Astrocyte (in vitro differentiated cells and primary cell): ENCODE measurements at regions not wholly inside any gene's neighbourhood (a gene's known extent, or its start where the extent isn't known, plus 50 kb on each side); places are given as distances from the start of the nearest gene placed in this dataset.

ENCODE experiments used
- DNase-seq: peaks from one replicate; pipeline ENCODE4 v3.0.0-alpha.2; 2010; ENCODE audit warnings: low read depth
- FAIRE-seq: peaks from 2 replicates; lab custom pipeline; 2011; peaks lifted over from hg19 to GRCh38; lab: Jason Lieb, UNC
- H2AFZ ChIP-seq: 2 replicates; pipeline ENCODE4 v1.6.0; 2012; ENCODE audit warnings: low read depth, low read length, inconsistent platforms
- H3K27ac ChIP-seq: 2 replicates; pipeline ENCODE4 v1.5.1; 2011; ENCODE audit warnings: low read depth, low read length, inconsistent platforms
- H3K27me3 ChIP-seq: 2 replicates; pipeline ENCODE4 v1.6.0; 2011; ENCODE audit warnings: low read length, inconsistent platforms; ENCODE audit not compliant: insufficient read depth
- H3K36me3 ChIP-seq: 2 replicates; pipeline ENCODE4 v1.5.1; 2011; ENCODE audit warnings: low read length, inconsistent platforms; ENCODE audit not compliant: insufficient read depth
- H3K4me1 ChIP-seq: 2 replicates; pipeline ENCODE4 v1.5.1; 2011; ENCODE audit warnings: low read length, inconsistent platforms; ENCODE audit not compliant: insufficient read depth
- H3K4me2 ChIP-seq: 2 replicates; pipeline ENCODE4 v1.6.0; 2012; ENCODE audit warnings: low read length, inconsistent platforms
- H3K4me3 ChIP-seq: 2 replicates; pipeline ENCODE4 v1.5.1; 2011; ENCODE audit warnings: low read depth, mild to moderate bottlenecking, low read length, inconsistent platforms; ENCODE audit not compliant: insufficient read depth
- H3K79me2 ChIP-seq: 2 replicates; pipeline ENCODE4 v1.6.0; 2012; ENCODE audit warnings: mild to moderate bottlenecking, low read length, inconsistent platforms; ENCODE audit not compliant: insufficient read depth
- H3K9ac ChIP-seq: 2 replicates; pipeline ENCODE4 v1.6.0; 2012; ENCODE audit warnings: mild to moderate bottlenecking, low read length, inconsistent platforms
- H3K9me3 ChIP-seq: 2 replicates; pipeline ENCODE4 v1.5.1; 2012; ENCODE audit warnings: low read depth, mild to moderate bottlenecking, low read length, inconsistent platforms; ENCODE audit not compliant: insufficient read depth
- H4K20me1 ChIP-seq: 2 replicates; pipeline ENCODE4 v1.6.0; 2012; ENCODE audit warnings: low read length, inconsistent platforms; ENCODE audit not compliant: insufficient read depth
- H3K27ac Mint-ChIP-seq: one replicate; pipeline ENCODE4 v1.8.0; 2021; ENCODE audit warnings: mild to moderate bottlenecking, mixed read lengths; ENCODE audit not compliant: unreplicated experiment
- H3K27me3 Mint-ChIP-seq: one replicate; pipeline ENCODE4 v1.8.0; 2021; ENCODE audit warnings: low read depth, mixed read lengths; ENCODE audit not compliant: unreplicated experiment
- H3K36me3 Mint-ChIP-seq: one replicate; pipeline ENCODE4 v1.8.0; 2021; ENCODE audit warnings: low read depth, mixed read lengths; ENCODE audit not compliant: unreplicated experiment
- H3K4me1 Mint-ChIP-seq: one replicate; pipeline ENCODE4 v1.8.0; 2021; ENCODE audit warnings: low read depth, mixed read lengths; ENCODE audit not compliant: unreplicated experiment
- H3K4me3 Mint-ChIP-seq: one replicate; pipeline ENCODE4 v1.8.0; 2021; ENCODE audit warnings: mild to moderate bottlenecking, moderate library complexity, mixed read lengths; ENCODE audit not compliant: unreplicated experiment
- H3K9me3 Mint-ChIP-seq: one replicate; pipeline ENCODE4 v1.8.0; 2021; ENCODE audit warnings: mild to moderate bottlenecking, mixed read lengths; ENCODE audit not compliant: unreplicated experiment
- EZH2 ChIP-seq: IDR thresholded peaks from 2 replicates; pipeline ENCODE4 v1.6.1; 2012; ENCODE audit warnings: mild to moderate bottlenecking, low read length, inconsistent platforms; ENCODE audit not compliant: insufficient read depth
- TF ChIP-seq, protein P1 (sequence below): IDR thresholded peaks from 2 replicates; pipeline ENCODE4 v1.5.1; 2011; ENCODE audit warnings: low read depth, mild to moderate bottlenecking, inconsistent platforms, low read length, moderate library complexity; ENCODE audit not compliant: insufficient read depth

DNA sequence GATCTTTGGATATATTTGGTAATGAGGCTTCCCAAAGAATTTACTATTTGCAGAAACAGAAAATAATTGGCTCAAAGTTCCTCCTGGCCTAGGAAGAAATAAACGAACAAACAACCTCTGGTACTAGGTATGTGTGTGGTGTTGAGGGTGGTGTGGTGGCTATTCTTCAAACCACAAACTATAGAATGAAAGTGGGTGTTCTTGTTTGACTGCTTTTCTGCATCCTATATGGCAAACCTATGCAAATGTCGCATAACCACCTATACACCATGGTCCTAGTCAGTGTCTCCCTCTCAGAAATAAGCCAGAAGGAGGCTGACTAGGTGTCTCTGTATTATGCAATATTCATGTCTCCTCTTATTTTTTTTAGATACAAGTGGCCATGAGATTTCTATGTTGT lies 106.6 kb upstream of the PCDH18 start:
- H3K27me3 Mint-ChIP-seq = no peaks in the 10 kb centered on the region
- Histone ChIP-seq H3K27ac (no peak overlapping the region), H3K4me1 (no peaks in the 10 kb centered on the region), H3K4me3 (no peak overlapping the region), H3K4me2 (no peak overlapping the region), H4K20me1 (no peaks in the 10 kb centered on the region), H3K27me3 (no peaks in the 10 kb centered on the region), H3K9me3 (no peaks in the 10 kb centered on the region), H2AFZ (no peak overlapping the region), H3K79me2 (no peaks in the 10 kb centered on the region), H3K36me3 (no peaks in the 10 kb centered on the region), H3K9ac (no peak overlapping the region)
- DNase-seq = no peak
- no peak for TF ChIP-seq EZH2
- TF ChIP-seq, protein P1, sequence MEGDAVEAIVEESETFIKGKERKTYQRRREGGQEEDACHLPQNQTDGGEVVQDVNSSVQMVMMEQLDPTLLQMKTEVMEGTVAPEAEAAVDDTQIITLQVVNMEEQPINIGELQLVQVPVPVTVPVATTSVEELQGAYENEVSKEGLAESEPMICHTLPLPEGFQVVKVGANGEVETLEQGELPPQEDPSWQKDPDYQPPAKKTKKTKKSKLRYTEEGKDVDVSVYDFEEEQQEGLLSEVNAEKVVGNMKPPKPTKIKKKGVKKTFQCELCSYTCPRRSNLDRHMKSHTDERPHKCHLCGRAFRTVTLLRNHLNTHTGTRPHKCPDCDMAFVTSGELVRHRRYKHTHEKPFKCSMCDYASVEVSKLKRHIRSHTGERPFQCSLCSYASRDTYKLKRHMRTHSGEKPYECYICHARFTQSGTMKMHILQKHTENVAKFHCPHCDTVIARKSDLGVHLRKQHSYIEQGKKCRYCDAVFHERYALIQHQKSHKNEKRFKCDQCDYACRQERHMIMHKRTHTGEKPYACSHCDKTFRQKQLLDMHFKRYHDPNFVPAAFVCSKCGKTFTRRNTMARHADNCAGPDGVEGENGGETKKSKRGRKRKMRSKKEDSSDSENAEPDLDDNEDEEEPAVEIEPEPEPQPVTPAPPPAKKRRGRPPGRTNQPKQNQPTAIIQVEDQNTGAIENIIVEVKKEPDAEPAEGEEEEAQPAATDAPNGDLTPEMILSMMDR = no peak
- no peak for FAIRE-seq
- H3K9me3 Mint-ChIP-seq = no peaks in the 10 kb centered on the region
- no peak overlapping the region for H3K4me3 Mint-ChIP-seq
- H3K36me3 Mint-ChIP-seq = no peaks in the 10 kb centered on the region
- H3K27ac Mint-ChIP-seq = no peak overlapping the region
- no peaks in the 10 kb centered on the region for H3K4me1 Mint-ChIP-seq

DNA sequence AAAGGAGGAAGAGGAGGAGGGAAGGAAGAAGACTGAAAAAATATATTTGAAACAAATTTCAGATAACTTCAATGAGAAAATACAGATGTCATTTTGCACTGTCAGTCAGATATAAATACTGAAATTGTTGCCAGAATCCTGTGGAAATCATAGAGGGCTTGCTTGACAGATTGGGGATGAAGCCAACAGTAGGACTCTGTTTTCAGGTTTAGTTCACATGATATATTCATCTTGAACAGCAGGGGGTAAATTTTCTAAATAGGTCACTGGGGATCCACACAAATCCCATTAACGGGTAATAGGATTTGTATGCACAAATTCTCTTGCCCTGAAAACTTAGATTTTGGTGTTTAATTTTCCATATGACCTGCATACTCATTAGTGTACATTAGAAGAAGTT lies 103.3 kb upstream of the PCDH18 start:
- no peak for TF ChIP-seq EZH2
- TF ChIP-seq, protein P1 = no peak
- Histone ChIP-seq H3K9ac (no peak overlapping the region), H3K36me3 (no peaks in the 10 kb centered on the region), H3K4me3 (no peak overlapping the region), H3K4me1 (no peaks in the 10 kb centered on the region), H3K9me3 (no peaks in the 10 kb centered on the region), H3K27me3 (no peaks in the 10 kb centered on the region), H2AFZ (no peak overlapping the region), H3K79me2 (no peaks in the 10 kb centered on the region), H3K27ac (no peak overlapping the region), H4K20me1 (no peaks in the 10 kb centered on the region), H3K4me2 (no peak overlapping the region)
- FAIRE-seq (peak; percentile 23), DNase-seq (no peak)
- H3K4me3 Mint-ChIP-seq = no peak overlapping the region
- no peak overlapping the region for H3K27ac Mint-ChIP-seq
- H3K36me3 Mint-ChIP-seq = no peaks in the 10 kb centered on the region
- no peaks in the 10 kb centered on the region for H3K27me3 Mint-ChIP-seq
- no peaks in the 10 kb centered on the region for H3K4me1 Mint-ChIP-seq
- H3K9me3 Mint-ChIP-seq = no peaks in the 10 kb centered on the region

DNA sequence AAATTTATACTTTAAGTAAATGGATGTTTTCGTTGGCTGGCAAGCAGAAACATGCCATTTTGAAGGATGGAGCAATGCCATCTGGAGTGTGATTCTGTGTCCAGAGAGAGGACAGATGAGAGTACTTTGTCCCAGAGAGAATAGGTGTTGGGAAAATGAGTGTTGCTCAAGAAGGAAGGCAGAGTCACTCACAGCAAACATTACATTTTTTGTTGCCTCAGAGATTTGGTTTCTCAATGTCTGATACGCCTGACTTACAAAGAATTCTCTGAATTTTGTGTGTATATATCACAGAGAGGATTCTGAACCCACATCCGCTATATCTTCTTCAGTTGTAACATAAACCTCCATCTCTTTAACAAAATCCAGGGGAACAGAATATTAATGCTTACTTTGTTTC lies 102.8 kb upstream of the PCDH18 start:
- Histone ChIP-seq H3K4me3 (no peak overlapping the region), H3K4me2 (no peak overlapping the region), H3K27me3 (no peaks in the 10 kb centered on the region), H3K27ac (no peak overlapping the region), H3K9me3 (no peaks in the 10 kb centered on the region), H3K4me1 (no peaks in the 10 kb centered on the region), H2AFZ (no peak overlapping the region), H4K20me1 (no peaks in the 10 kb centered on the region), H3K9ac (no peak overlapping the region), H3K79me2 (no peaks in the 10 kb centered on the region), H3K36me3 (no peaks in the 10 kb centered on the region)
- no peaks in the 10 kb centered on the region for H3K27me3 Mint-ChIP-seq
- TF ChIP-seq EZH2 = no peak
- TF ChIP-seq, protein P1 = no peak
- DNase-seq = no peak
- FAIRE-seq = no peak
- no peaks in the 10 kb centered on the region for H3K4me1 Mint-ChIP-seq
- H3K36me3 Mint-ChIP-seq = no peaks in the 10 kb centered on the region
- H3K9me3 Mint-ChIP-seq = no peaks in the 10 kb centered on the region
- no peak overlapping the region for H3K27ac Mint-ChIP-seq
- H3K4me3 Mint-ChIP-seq = no peak overlapping the region
